ENCODE measurements at regions not wholly inside any gene's neighbourhood (a gene's known extent, or its start where the extent isn't known, plus 50 kb on each side); places are given as distances from the start of the nearest gene placed in this dataset.

- POLR2A ChIA-PET (ENCODE audit: low non-redundant PET): no interaction called here
Observed at GRCh38 chr16:88316941-88317612, 65.7 kb upstream of the ZNF469 start.

DNA sequence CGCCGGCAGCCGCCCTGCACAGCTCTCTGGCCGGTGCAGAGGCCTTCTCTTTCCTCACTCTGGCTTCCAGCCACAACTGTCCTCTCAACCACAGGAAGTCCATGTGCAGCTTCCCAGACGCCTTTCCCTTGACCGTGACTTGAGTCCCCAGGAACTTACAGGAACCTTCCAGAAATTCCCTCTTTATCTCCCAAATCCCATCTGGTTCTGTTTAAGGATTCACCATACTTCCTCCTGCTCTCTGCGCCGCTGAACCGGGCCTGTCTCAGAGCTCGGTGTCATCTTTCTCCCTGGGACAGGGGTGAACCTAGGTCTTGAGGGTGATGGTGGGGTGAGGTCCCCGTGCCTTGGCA lies 65.2 kb upstream of the ZNF469 start:
- no peaks in the 10 kb centered on the region for H3K36me3 ChIP-seq (ENCODE audit: insufficient read depth, low read length, poor library complexity, severe bottlenecking)
- ChIA-PET POLR2A (ENCODE audit: low non-redundant PET) (no interaction called here), CTCF (no interaction called here)

More at GRCh38 chr16:88316941-88317612, 65.7 kb upstream of the ZNF469 start:
- CTCF ChIA-PET: no interaction called here
- Histone ChIP-seq H3K36me3 (ENCODE audit: insufficient read depth, low read length, poor library complexity, severe bottlenecking) (no peaks in the 10 kb centered on the region), H3K4me3 (ENCODE audit: low read depth, low read length, poor library complexity, severe bottlenecking) (no peak overlapping the region), H3K9me3 (ENCODE audit: low read depth, low read length, poor library complexity, severe bottlenecking) (no peaks in the 10 kb centered on the region), H3K27ac (ENCODE audit: low read depth, low read length, poor library complexity, severe bottlenecking) (no peak overlapping the region), H3K4me1 (ENCODE audit: insufficient read depth, low read length, poor library complexity, severe bottlenecking) (no peaks in the 10 kb centered on the region), H3K27me3 (replicated peaks; ENCODE audit: insufficient read depth, low read depth, low read length, poor library complexity) (no peaks in the 10 kb centered on the region)
- no peak for DNase-seq (ENCODE audit: low spot score)
- intact Hi-C loops (cut with micrococcal nuclease; ENCODE audit: unreplicated experiment): no loop called here
- TF ChIP-seq, protein P1, sequence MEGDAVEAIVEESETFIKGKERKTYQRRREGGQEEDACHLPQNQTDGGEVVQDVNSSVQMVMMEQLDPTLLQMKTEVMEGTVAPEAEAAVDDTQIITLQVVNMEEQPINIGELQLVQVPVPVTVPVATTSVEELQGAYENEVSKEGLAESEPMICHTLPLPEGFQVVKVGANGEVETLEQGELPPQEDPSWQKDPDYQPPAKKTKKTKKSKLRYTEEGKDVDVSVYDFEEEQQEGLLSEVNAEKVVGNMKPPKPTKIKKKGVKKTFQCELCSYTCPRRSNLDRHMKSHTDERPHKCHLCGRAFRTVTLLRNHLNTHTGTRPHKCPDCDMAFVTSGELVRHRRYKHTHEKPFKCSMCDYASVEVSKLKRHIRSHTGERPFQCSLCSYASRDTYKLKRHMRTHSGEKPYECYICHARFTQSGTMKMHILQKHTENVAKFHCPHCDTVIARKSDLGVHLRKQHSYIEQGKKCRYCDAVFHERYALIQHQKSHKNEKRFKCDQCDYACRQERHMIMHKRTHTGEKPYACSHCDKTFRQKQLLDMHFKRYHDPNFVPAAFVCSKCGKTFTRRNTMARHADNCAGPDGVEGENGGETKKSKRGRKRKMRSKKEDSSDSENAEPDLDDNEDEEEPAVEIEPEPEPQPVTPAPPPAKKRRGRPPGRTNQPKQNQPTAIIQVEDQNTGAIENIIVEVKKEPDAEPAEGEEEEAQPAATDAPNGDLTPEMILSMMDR (conservative IDR thresholded peaks at IDR 0.05; ENCODE audit: low read depth, low read length): no peak
- no peak for TF ChIP-seq EZH2 (IDR thresholded peaks at IDR 0.05; ENCODE audit: borderline replicate concordance, low read depth, low read length, poor library complexity, severe bottlenecking)
- BruUV-seq (replicated peaks): no TSS peak

DNA sequence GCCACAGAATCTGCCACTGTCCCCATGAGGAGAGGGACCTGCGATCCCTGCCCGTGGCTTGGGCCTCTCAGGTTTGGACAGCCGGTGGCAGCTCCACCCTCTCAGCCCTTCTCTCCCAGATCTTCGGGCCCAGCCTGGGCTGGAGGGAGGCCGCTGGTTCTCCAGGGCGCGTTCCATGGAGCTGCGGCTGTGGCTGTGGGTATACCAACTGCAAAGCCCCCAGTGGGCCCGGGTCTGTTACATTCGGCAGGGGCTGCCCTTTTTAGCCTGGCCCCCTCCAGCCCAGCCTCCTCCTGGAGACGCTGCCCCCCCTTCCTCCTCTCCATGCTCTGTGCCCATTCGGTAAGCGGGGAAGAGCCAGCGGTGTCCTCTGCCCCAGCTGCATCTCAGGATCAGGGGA lies 64.7 kb upstream of the ZNF469 start:
- intact Hi-C loops (cut with micrococcal nuclease; ENCODE audit: unreplicated experiment): no loop called here
- no peaks in the 10 kb centered on the region for H3K36me3 ChIP-seq (ENCODE audit: insufficient read depth, low read length, poor library complexity, severe bottlenecking)
- H3K9me3 ChIP-seq (ENCODE audit: low read depth, low read length, poor library complexity, severe bottlenecking): no peaks in the 10 kb centered on the region
- no peaks in the 10 kb centered on the region for H3K27me3 ChIP-seq (replicated peaks; ENCODE audit: insufficient read depth, low read depth, low read length, poor library complexity)
- ChIA-PET CTCF (no interaction called here), POLR2A (ENCODE audit: low non-redundant PET) (no interaction called here)
- DNase-seq (ENCODE audit: low spot score): no peak
- no peaks in the 10 kb centered on the region for H3K4me1 ChIP-seq (ENCODE audit: insufficient read depth, low read length, poor library complexity, severe bottlenecking)
- TF ChIP-seq, protein P1 (conservative IDR thresholded peaks at IDR 0.05; ENCODE audit: low read depth, low read length): no peak
- no TSS peak for BruUV-seq (replicated peaks)
- no peak overlapping the region for H3K4me3 ChIP-seq (ENCODE audit: low read depth, low read length, poor library complexity, severe bottlenecking)
- H3K27ac ChIP-seq (ENCODE audit: low read depth, low read length, poor library complexity, severe bottlenecking): no peak overlapping the region

More for the DNA sequence above, 65.2 kb upstream of the ZNF469 start:
- intact Hi-C loops (cut with micrococcal nuclease; ENCODE audit: unreplicated experiment): no loop called here
- TF ChIP-seq, protein P1 (conservative IDR thresholded peaks at IDR 0.05; ENCODE audit: low read depth, low read length): no peak
- no peak for TF ChIP-seq EZH2 (IDR thresholded peaks at IDR 0.05; ENCODE audit: borderline replicate concordance, low read depth, low read length, poor library complexity, severe bottlenecking)
- Histone ChIP-seq H3K27me3 (replicated peaks; ENCODE audit: insufficient read depth, low read depth, low read length, poor library complexity) (no peaks in the 10 kb centered on the region), H3K4me3 (ENCODE audit: low read depth, low read length, poor library complexity, severe bottlenecking) (no peak overlapping the region), H3K27ac (ENCODE audit: low read depth, low read length, poor library complexity, severe bottlenecking) (no peak overlapping the region), H3K9me3 (ENCODE audit: low read depth, low read length, poor library complexity, severe bottlenecking) (no peaks in the 10 kb centered on the region), H3K4me1 (ENCODE audit: insufficient read depth, low read length, poor library complexity, severe bottlenecking) (no peaks in the 10 kb centered on the region)
- no peak for DNase-seq (ENCODE audit: low spot score)
- no TSS peak for BruUV-seq (replicated peaks)

Data from A673 (cell line).